Neural cell (in vitro differentiated cells): ENCODE measurements at regions not wholly inside any gene's neighbourhood (a gene's known extent, or its start where the extent isn't known, plus 50 kb on each side); places are given as distances from the start of the nearest gene placed in this dataset.

ENCODE experiments used
- H2AFZ ChIP-seq: fragments of 200-600, 300-800 bp; sonication (generic), shearing (Covaris generic); 2 replicates; pipeline ENCODE4 v1.6.0; 2014; ENCODE audit warnings: low read depth, mild to moderate bottlenecking, antibody characterized with exemption, low read length, moderate library complexity
- H3F3A ChIP-seq: fragments of 200-600 bp; shearing (Covaris generic); 2 replicates; pipeline ENCODE4 v1.6.1; 2016; ENCODE audit warnings: mild to moderate bottlenecking, moderate library complexity, mixed read lengths, antibody characterized with exemption, low read length; ENCODE audit not compliant: insufficient read depth, poor library complexity, severe bottlenecking
- H3K27ac ChIP-seq: fragments of 200-600, 300-800 bp; sonication (generic), shearing (Covaris generic); 2 replicates; pipeline ENCODE4 v1.5.1; 2014; ENCODE audit warnings: mild to moderate bottlenecking, low read length, moderate library complexity
- H3K27me3 ChIP-seq: fragments of 300-800, 200-600 bp; sonication (generic), shearing (Covaris generic); 2 replicates; pipeline ENCODE4 v1.6.0; 2014; ENCODE audit warnings: mild to moderate bottlenecking, low read depth, low read length, moderate library complexity; ENCODE audit not compliant: insufficient read depth
- H3K36me3 ChIP-seq: fragments of 300-800, 200-600 bp; sonication (generic), shearing (Covaris generic); 2 replicates; pipeline ENCODE4 v1.5.1; 2014; ENCODE audit warnings: mild to moderate bottlenecking, antibody characterized with exemption, low read length, moderate library complexity; ENCODE audit not compliant: insufficient read depth
- H3K4me2 ChIP-seq: fragments of 300-800, 200-600 bp; sonication (generic), shearing (Covaris generic); 2 replicates; pipeline ENCODE4 v1.6.0; 2014; ENCODE audit warnings: mild to moderate bottlenecking, low read length
- H3K4me3 ChIP-seq: fragments of 300-800, 200-600 bp; sonication (generic), shearing (Covaris generic); 2 replicates; pipeline ENCODE4 v1.5.1; 2014; ENCODE audit warnings: mild to moderate bottlenecking, low read length, moderate library complexity
- H3K79me2 ChIP-seq: fragments of 200-600 bp; shearing (Covaris generic); replicated peaks from 2 replicates; pipeline ENCODE4 v1.6.0; 2014; ENCODE audit warnings: mild to moderate bottlenecking, low read length, moderate library complexity; ENCODE audit not compliant: insufficient read depth
- H3K9ac ChIP-seq: fragments of 300-800, 200-600 bp; sonication (generic), shearing (Covaris generic); 2 replicates; pipeline ENCODE4 v1.6.1; 2016; ENCODE audit warnings: mild to moderate bottlenecking, low read length, mixed read lengths
- H3K9me2 ChIP-seq: fragments of 200-600 bp; shearing (Covaris generic); 2 replicates; pipeline ENCODE4 v1.6.1; 2016; ENCODE audit warnings: mild to moderate bottlenecking, low read length, mixed read lengths; ENCODE audit not compliant: insufficient read depth
- H3K9me3 ChIP-seq: fragments of 200-600, 300-800 bp; sonication (generic), shearing (Covaris generic); 2 replicates; pipeline ENCODE4 v1.6.1; 2016; ENCODE audit warnings: mild to moderate bottlenecking, mixed run types, low read length, moderate library complexity, mixed read lengths
- H4K20me1 ChIP-seq: fragments of 200-600 bp; shearing (Covaris generic); 2 replicates; pipeline ENCODE4 v1.6.1; 2016; ENCODE audit warnings: mild to moderate bottlenecking, mixed run types; ENCODE audit not compliant: insufficient read depth
- EP300 ChIP-seq: fragments of 450-650 bp; conservative IDR thresholded peaks from 2 replicates; pipeline ENCODE4 v1.6.1; 2014; ENCODE audit warnings: antibody characterized with exemption, mild to moderate bottlenecking, moderate library complexity; ENCODE audit not compliant: poor library complexity, severe bottlenecking
- EZH2 ChIP-seq: fragments of 200-600, 300-800 bp; shearing (Covaris generic), sonication (generic); IDR thresholded peaks from 2 replicates; pipeline ENCODE4 v1.6.1; 2014; ENCODE audit warnings: antibody characterized with exemption, low read length, borderline replicate concordance, mild to moderate bottlenecking; ENCODE audit not compliant: insufficient read depth, poor library complexity, severe bottlenecking
- MXI1 ChIP-seq: fragments of 450-650 bp; conservative IDR thresholded peaks from 2 replicates; pipeline ENCODE4 v1.6.1; 2014; ENCODE audit warnings: antibody characterized with exemption, mild to moderate bottlenecking; ENCODE audit not compliant: poor library complexity, severe bottlenecking
- POLR2AphosphoS5 ChIP-seq: IDR thresholded peaks from 2 replicates; pipeline ENCODE4 v1.6.1; 2012
- RAD21 ChIP-seq: fragments of 450-650 bp; conservative IDR thresholded peaks from 2 replicates; pipeline ENCODE4 v1.6.1; 2014; ENCODE audit warnings: antibody characterized with exemption, mild to moderate bottlenecking, moderate library complexity
- REST ChIP-seq: IDR thresholded peaks from 2 replicates; pipeline ENCODE4 v1.6.1; 2012; ENCODE audit warnings: borderline replicate concordance
- SMC3 ChIP-seq: fragments of 450-650 bp; conservative IDR thresholded peaks from 2 replicates; pipeline ENCODE4 v1.6.1; 2014; ENCODE audit warnings: antibody characterized with exemption, mild to moderate bottlenecking, moderate library complexity; ENCODE audit not compliant: poor library complexity
- TAF1 ChIP-seq: IDR thresholded peaks from 2 replicates; pipeline ENCODE4 v1.6.1; 2012; ENCODE audit warnings: low read depth
- TF ChIP-seq, protein P1 (sequence below): fragments of 450-650 bp; IDR thresholded peaks from 2 replicates; pipeline ENCODE4 v1.5.1; 2014; ENCODE audit warnings: antibody characterized with exemption, mild to moderate bottlenecking, moderate library complexity; ENCODE audit not compliant: poor library complexity, severe bottlenecking

DNA sequence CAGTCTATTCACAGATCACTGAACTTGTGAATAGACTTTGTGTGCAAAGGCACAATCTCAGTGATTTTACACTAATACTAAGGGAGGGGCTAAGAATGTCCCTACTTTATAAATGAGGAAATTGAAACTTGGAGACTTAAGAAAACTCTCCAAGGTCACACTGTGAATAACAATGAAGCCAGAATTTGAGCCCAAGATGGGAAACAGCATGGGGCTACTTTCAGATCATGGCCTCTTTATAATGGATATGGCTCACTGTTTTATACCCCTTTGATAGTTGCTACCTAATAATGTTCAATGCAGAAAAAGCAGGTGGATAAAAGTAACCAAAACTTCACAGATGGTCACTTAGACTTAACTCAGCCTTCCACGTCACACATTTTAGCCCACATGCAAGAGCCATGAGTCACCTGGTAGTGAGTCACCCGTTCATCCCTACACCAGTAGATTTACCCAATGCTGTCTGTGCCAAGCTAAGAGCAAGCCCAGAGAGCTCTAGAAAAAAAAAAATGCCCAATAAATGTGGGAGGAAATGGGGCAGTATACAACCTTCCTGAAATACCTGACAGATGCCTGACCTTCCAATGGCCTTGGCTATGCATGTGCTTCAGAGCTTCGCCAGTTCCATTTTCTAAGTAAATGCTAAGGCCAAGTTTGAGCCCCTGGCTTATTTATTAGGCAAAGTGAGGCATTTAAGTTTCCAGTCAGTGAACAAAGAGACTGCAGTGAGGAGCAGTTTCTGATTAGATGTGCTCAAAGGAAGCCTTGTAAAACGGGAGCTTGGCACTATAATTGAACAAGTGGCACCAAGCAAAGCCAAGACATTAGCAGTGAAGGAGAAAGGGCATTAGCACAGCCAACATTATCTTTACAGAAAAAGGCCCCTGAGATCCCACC is 219.7 kb downstream of the TMEM114 start:
- no peak overlapping the region for H3K9ac ChIP-seq
- H3K27me3 ChIP-seq: no peaks in the 10 kb centered on the region
- H3K4me2 ChIP-seq: no peak overlapping the region
- H4K20me1 ChIP-seq: no peaks in the 10 kb centered on the region
- no peaks in the 10 kb centered on the region for H3K9me3 ChIP-seq
- no peak overlapping the region for H3K4me3 ChIP-seq
- H3K27ac ChIP-seq: no peak overlapping the region
- TF ChIP-seq REST: no peak
- TF ChIP-seq EP300: no peak
- TF ChIP-seq TAF1: no peak
- TF ChIP-seq MXI1: no peak
- no peak for TF ChIP-seq RAD21
- TF ChIP-seq, protein P1, sequence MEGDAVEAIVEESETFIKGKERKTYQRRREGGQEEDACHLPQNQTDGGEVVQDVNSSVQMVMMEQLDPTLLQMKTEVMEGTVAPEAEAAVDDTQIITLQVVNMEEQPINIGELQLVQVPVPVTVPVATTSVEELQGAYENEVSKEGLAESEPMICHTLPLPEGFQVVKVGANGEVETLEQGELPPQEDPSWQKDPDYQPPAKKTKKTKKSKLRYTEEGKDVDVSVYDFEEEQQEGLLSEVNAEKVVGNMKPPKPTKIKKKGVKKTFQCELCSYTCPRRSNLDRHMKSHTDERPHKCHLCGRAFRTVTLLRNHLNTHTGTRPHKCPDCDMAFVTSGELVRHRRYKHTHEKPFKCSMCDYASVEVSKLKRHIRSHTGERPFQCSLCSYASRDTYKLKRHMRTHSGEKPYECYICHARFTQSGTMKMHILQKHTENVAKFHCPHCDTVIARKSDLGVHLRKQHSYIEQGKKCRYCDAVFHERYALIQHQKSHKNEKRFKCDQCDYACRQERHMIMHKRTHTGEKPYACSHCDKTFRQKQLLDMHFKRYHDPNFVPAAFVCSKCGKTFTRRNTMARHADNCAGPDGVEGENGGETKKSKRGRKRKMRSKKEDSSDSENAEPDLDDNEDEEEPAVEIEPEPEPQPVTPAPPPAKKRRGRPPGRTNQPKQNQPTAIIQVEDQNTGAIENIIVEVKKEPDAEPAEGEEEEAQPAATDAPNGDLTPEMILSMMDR: no peak
- no peak for TF ChIP-seq SMC3
- H3K36me3 ChIP-seq: no peaks in the 10 kb centered on the region
- no peaks in the 10 kb centered on the region for H3K79me2 ChIP-seq
- H3F3A ChIP-seq: no peaks in the 10 kb centered on the region
- no peak overlapping the region for H2AFZ ChIP-seq
- no peaks in the 10 kb centered on the region for H3K9me2 ChIP-seq

DNA sequence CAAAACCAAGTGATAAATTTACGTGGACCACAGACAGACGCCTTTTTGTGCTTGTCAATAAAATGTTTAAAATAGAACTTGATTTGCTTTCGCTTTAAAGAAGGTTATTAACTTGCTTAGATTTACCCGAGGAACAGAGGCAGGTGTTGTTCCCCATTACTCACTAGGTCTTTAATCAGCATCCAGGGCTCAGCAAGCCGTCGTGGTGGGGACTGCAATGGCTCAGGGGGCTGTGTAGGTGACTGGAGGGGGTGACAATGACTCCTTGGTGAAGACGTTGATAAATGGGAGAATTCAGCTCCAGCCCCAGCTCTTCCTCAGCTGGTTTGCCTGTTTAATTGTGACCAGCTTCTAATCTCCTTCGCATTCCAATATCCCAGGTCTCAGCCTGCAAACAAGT is 231.4 kb downstream of the TMEM114 start:
- Histone ChIP-seq H3K27ac (no peak overlapping the region), H3K36me3 (no peaks in the 10 kb centered on the region), H4K20me1 (no peaks in the 10 kb centered on the region), H3K79me2 (no peaks in the 10 kb centered on the region), H3K9me2 (no peaks in the 10 kb centered on the region), H3K4me2 (no peak overlapping the region), H2AFZ (no peak overlapping the region), H3F3A (no peaks in the 10 kb centered on the region), H3K9me3 (no peaks in the 10 kb centered on the region), H3K27me3 (no peaks in the 10 kb centered on the region), H3K4me3 (no peak overlapping the region), H3K9ac (no peak overlapping the region)
- no peak for TF ChIP-seq RAD21
- no peak for TF ChIP-seq POLR2AphosphoS5
- no peak for TF ChIP-seq EZH2
- TF ChIP-seq EP300: no peak
- TF ChIP-seq, protein P1: no peak
- TF ChIP-seq REST: no peak
- no peak for TF ChIP-seq MXI1
